Right lobe of liver (tissue), 4 donors: ENCODE measurements at regions not wholly inside any gene's neighbourhood (a gene's known extent, or its start where the extent isn't known, plus 50 kb on each side); places are given as distances from the start of the nearest gene placed in this dataset.

ENCODE experiments used
- CTCF ChIP-seq, 4 donors: fragments of 200-600 bp in 3 of 4; fragments of 450-650 bp in 1 of 4; IDR thresholded peaks; one replicate each; pipeline versions ENCODE4 v1.5.1 to v1.8.0; 2016 to 2022; ENCODE audit warnings: antibody characterized with exemption in 4 of 4, mild to moderate bottlenecking in 2 of 4
- POLR2A ChIP-seq: fragments of 450-650 bp; IDR thresholded peaks from one replicate; pipeline ENCODE4 v1.6.1; 2017; ENCODE audit warnings: antibody characterized with exemption, mild to moderate bottlenecking
- donor health status: DM: no; HTN: no; CAD: no.
- donor health status: DM: no; HTN: no; CAD: no.
- donor health status: DM: no; HTN: yes; CAD: no.

- TF ChIP-seq CTCF (IDR thresholded peaks at IDR 0.05) (no peak), POLR2A (no peak)
Observed at GRCh38 chr5:68886814-68887213, 207.0 kb upstream of the SLC30A5 start.
